CD14-positive monocyte (primary cell): ENCODE measurements at regions not wholly inside any gene's neighbourhood (a gene's known extent, or its start where the extent isn't known, plus 50 kb on each side); places are given as distances from the start of the nearest gene placed in this dataset.

Source experiments
- DNase-seq, 3 donors: peaks; one replicate each; pipeline ENCODE4 v3.0.0-alpha.2; 2011 to 2022
- H2AFZ ChIP-seq: 2 replicates; pipeline ENCODE4 v1.6.0; 2012; ENCODE audit warnings: mild to moderate bottlenecking, low read depth, low read length, inconsistent platforms; ENCODE audit not compliant: insufficient read depth, poor library complexity, severe bottlenecking
- H3K27ac ChIP-seq, 2 donors: 1 replicate in 1 of 2; 2 replicates in 1 of 2; pipeline ENCODE4 v1.5.1; 2012 to 2013; ENCODE audit warnings: low read length in 2 of 2, control low read depth in 1 of 2, inconsistent platforms in 1 of 2, low read depth in 1 of 2, mild to moderate bottlenecking in 1 of 2
- H3K27me3 ChIP-seq, 2 donors: one replicate each; pipeline versions ENCODE4 v1.6.0 to v1.6.1; 2011 to 2013; ENCODE audit warnings: low read length in 2 of 2; ENCODE audit not compliant: control insufficient read depth in 2 of 2, insufficient read depth in 2 of 2
- H3K36me3 ChIP-seq, 2 donors: replicated peaks in 1 of 2; 1 replicate in 1 of 2; 2 replicates in 1 of 2; pipeline versions ENCODE4 v1.5.1 to v1.6.1; 2012 to 2013; ENCODE audit warnings: low read length in 2 of 2, control low read depth in 1 of 2, inconsistent platforms in 1 of 2, mild to moderate bottlenecking in 1 of 2; ENCODE audit not compliant: insufficient read depth in 2 of 2, control insufficient read depth in 1 of 2
- H3K4me1 ChIP-seq, 2 donors: 1 replicate in 1 of 2; 2 replicates in 1 of 2; pipeline versions ENCODE4 v1.5.1 to v1.6.1; 2012 to 2013; ENCODE audit warnings: low read length in 2 of 2, control low read depth in 1 of 2, inconsistent platforms in 1 of 2, mild to moderate bottlenecking in 1 of 2, moderate library complexity in 1 of 2; ENCODE audit not compliant: insufficient read depth in 2 of 2, control insufficient read depth in 1 of 2
- H3K4me2 ChIP-seq: replicated peaks from 2 replicates; pipeline ENCODE3; 2012; ENCODE audit warnings: low read length, moderate library complexity, mild to moderate bottlenecking; ENCODE audit not compliant: poor library complexity, severe bottlenecking; ENCODE audit errors: extremely low read depth
- H3K4me3 ChIP-seq, 3 experiments: fragments of 200-600 bp in 1 of 3; sonication (generic) in 1 of 3; replicated peaks in 1 of 3; 1 replicate in 2 of 3; 2 replicates in 1 of 3; pipeline ENCODE4 v1.5.1; 2011 to 2013; ENCODE audit warnings: low read length in 3 of 3, mild to moderate bottlenecking in 3 of 3, control low read depth in 2 of 3, low read depth in 2 of 3, inconsistent platforms in 1 of 3, moderate library complexity in 1 of 3
- H3K79me2 ChIP-seq: 2 replicates; pipeline ENCODE4 v1.6.0; 2012; ENCODE audit warnings: mild to moderate bottlenecking, control low read depth, inconsistent platforms, low read length, moderate library complexity; ENCODE audit not compliant: insufficient read depth
- H3K9ac ChIP-seq: 2 replicates; pipeline ENCODE4 v1.6.0; 2017; ENCODE audit warnings: low read length, mild to moderate bottlenecking; ENCODE audit not compliant: insufficient read depth, poor library complexity, severe bottlenecking
- H3K9me3 ChIP-seq, 2 donors: replicated peaks in 1 of 2; 1 replicate in 1 of 2; 2 replicates in 1 of 2; pipeline versions ENCODE4 v1.5.1 to v1.6.1; 2012 to 2013; ENCODE audit warnings: low read length in 2 of 2, control low read depth in 1 of 2; ENCODE audit not compliant: control insufficient read depth in 1 of 2, insufficient read depth in 1 of 2
- H4K20me1 ChIP-seq: 2 replicates; pipeline ENCODE4 v1.6.0; 2012; ENCODE audit warnings: mild to moderate bottlenecking, low read length, control low read depth, moderate library complexity; ENCODE audit not compliant: insufficient read depth
- H3K27ac Mint-ChIP-seq, 7 donors: one replicate each; pipeline ENCODE4 v1.8.0; 2020; ENCODE audit warnings: mild to moderate bottlenecking in 7 of 7, mixed read lengths in 7 of 7, moderate library complexity in 6 of 7, inconsistent platforms in 2 of 7
- H3K27me3 Mint-ChIP-seq, 3 donors: one replicate each; pipeline ENCODE4 v1.8.0; 2021 to 2022; ENCODE audit warnings: low read depth in 3 of 3, mild to moderate bottlenecking in 3 of 3, mixed read lengths in 3 of 3, moderate library complexity in 3 of 3, inconsistent platforms in 1 of 3
- H3K36me3 Mint-ChIP-seq, 2 donors: one replicate each; pipeline ENCODE4 v1.8.0; 2020; ENCODE audit warnings: mixed read lengths in 2 of 2, inconsistent platforms in 1 of 2, mild to moderate bottlenecking in 1 of 2
- H3K4me1 Mint-ChIP-seq: one replicate; pipeline ENCODE4 v1.8.0; 2020; ENCODE audit warnings: mild to moderate bottlenecking, mixed read lengths
- H3K4me3 Mint-ChIP-seq, 2 donors: one replicate each; pipeline ENCODE4 v1.8.0; 2020; ENCODE audit warnings: mild to moderate bottlenecking in 2 of 2, mixed read lengths in 2 of 2, moderate library complexity in 1 of 2
- H3K9me3 Mint-ChIP-seq, 7 donors: one replicate each; pipeline ENCODE4 v1.8.0; 2020 to 2022; ENCODE audit warnings: mixed read lengths in 7 of 7, mild to moderate bottlenecking in 6 of 7, moderate library complexity in 6 of 7, inconsistent platforms in 2 of 7
- CTCF ChIP-seq: fragments of 200-600 bp; IDR thresholded peaks from one replicate; pipeline ENCODE4 v1.8.0; 2022; ENCODE audit warnings: antibody characterized with exemption, mild to moderate bottlenecking
- WGBS: methylation state at CpG from one replicate; pipeline ENCODE4 v1.1.5; 2013; ENCODE audit warnings: missing lambda C conversion rate; ENCODE audit not compliant: insufficient coverage; 5-methylcytosine and 5-hydroxymethylcytosine counted together
- intact Hi-C, 2 donors: fragments of 100-400 bp; cut with micrococcal nuclease; formaldehyde crosslinking; loops; one replicate each; pipeline versions ENCODE4 v1.15.0 to v1.15.1; 2023

- H3K4me1 ChIP-seq = no peaks in the 10 kb centered on the region
- H3K36me3 ChIP-seq = no peaks in the 10 kb centered on the region
- H3K27ac Mint-ChIP-seq = peak overlapping the region in 1 of 7 donors; percentile 33
- H2AFZ ChIP-seq = no peak overlapping the region
- H3K27ac ChIP-seq = no peak overlapping the region
- no peak overlapping the region for H3K9ac ChIP-seq
- H3K9me3 ChIP-seq = peaks cover 5 to 12% of the 10 kb centered on the region in 2 donors
- H3K36me3 Mint-ChIP-seq = no peaks in the 10 kb centered on the region
- H4K20me1 ChIP-seq = no peaks in the 10 kb centered on the region
- H3K27me3 ChIP-seq = no peaks in the 10 kb centered on the region
- peaks cover 0 to 2% (median 0%) of the 10 kb centered on the region in 3 donors for H3K27me3 Mint-ChIP-seq
- DNase-seq = no peak
- H3K4me3 Mint-ChIP-seq = no peak overlapping the region
- no peaks in the 10 kb centered on the region for H3K79me2 ChIP-seq
- TF ChIP-seq CTCF = no peak
- 81% methylated on average over 4 of the region's 4 CpGs for WGBS
- intact Hi-C loops = no loop called here
- H3K9me3 Mint-ChIP-seq = peaks cover 3 to 10% (median 7%) of the 10 kb centered on the region in 7 donors
- H3K4me2 ChIP-seq = no peak overlapping the region
- no peaks in the 10 kb centered on the region for H3K4me1 Mint-ChIP-seq
- H3K4me3 ChIP-seq = no peak overlapping the region
These were observed 543.7 kb downstream of the EFNB2 start for GRCh38 chr13:105991622-105992277.

DNA sequence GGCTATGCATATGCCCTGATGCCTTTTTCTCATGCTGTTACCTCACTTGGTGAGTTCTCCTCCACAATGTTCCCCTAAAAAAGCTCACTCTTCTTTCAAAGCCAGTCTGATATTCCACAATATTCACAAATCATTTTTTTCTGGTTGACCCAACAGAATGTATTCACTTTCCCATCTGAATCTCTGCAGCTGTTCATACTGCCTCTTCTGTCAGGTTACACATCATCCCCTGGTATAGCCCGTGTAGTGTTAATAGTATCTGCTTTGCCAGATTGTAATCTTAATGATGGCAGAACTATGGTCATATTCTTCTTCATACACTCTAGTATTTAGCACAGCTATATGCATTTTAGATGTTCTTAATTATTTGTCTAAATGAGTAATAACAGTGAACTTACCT, 544.3 kb downstream of the EFNB2 start:
- intact Hi-C loops = no loop called here
- Histone ChIP-seq H3K27me3 (no peaks in the 10 kb centered on the region), H3K9ac (no peak overlapping the region), H3K27ac (no peak overlapping the region), H3K4me1 (no peaks in the 10 kb centered on the region), H3K36me3 (no peaks in the 10 kb centered on the region), H4K20me1 (no peaks in the 10 kb centered on the region), H2AFZ (no peak overlapping the region), H3K9me3 (peaks cover 5 to 7% of the 10 kb centered on the region in 2 donors), H3K79me2 (no peaks in the 10 kb centered on the region), H3K4me2 (no peak overlapping the region), H3K4me3 (no peak overlapping the region)
- Mint-ChIP-seq H3K27me3 (peaks cover 0 to 2% (median 0%) of the 10 kb centered on the region in 3 donors), H3K9me3 (peaks cover 3 to 10% (median 6%) of the 10 kb centered on the region in 7 donors), H3K36me3 (no peaks in the 10 kb centered on the region), H3K4me1 (no peaks in the 10 kb centered on the region), H3K4me3 (no peak overlapping the region), H3K27ac (no peak overlapping the region)
- DNase-seq = no peak
- no CpG with 5 or more reads among the region's 1 CpG for WGBS
- TF ChIP-seq CTCF = no peak
